ENCODE measurements at regions not wholly inside any gene's neighbourhood (a gene's known extent, or its start where the extent isn't known, plus 50 kb on each side); places are given as distances from the start of the nearest gene placed in this dataset.

- POLR2A ChIA-PET = no interaction called here
- no peak overlapping the region for H3K4me3 Mint-ChIP-seq
- DNase-seq (no peak), ATAC-seq (ENCODE audit: low read depth) (no peak)
- H3K4me1 Mint-ChIP-seq = no peaks in the 10 kb centered on the region
- H2AFZ ChIP-seq (ENCODE audit: insufficient read depth, low read depth, low read length, poor library complexity, severe bottlenecking) = no peak overlapping the region
- WGBS (ENCODE audit: insufficient coverage) = 85% methylated on average over 5 of the region's 7 CpGs
- no peak overlapping the region for H3K9ac ChIP-seq (ENCODE audit: low read length)
- H3K4me2 ChIP-seq (replicated peaks; ENCODE audit: low read depth, low read length, poor library complexity, severe bottlenecking) = no peak overlapping the region
- no peaks in the 10 kb centered on the region for H3K4me1 ChIP-seq (ENCODE audit: control insufficient read depth in 2 of 2, insufficient read depth in 2 of 2, low read length in 2 of 2)
- peaks cover 2% of the 10 kb centered on the region for H3K9me3 Mint-ChIP-seq (ENCODE audit: insufficient read depth)
- TF ChIP-seq CTCF (IDR thresholded peaks at IDR 0.05) (no peak), EZH2 (IDR thresholded peaks at IDR 0.05; ENCODE audit: borderline replicate concordance, insufficient read depth, low read depth, low read length, poor library complexity, severe bottlenecking) (no peak)
- H4K20me1 ChIP-seq (ENCODE audit: control insufficient read depth, insufficient read depth, low read length, poor library complexity, severe bottlenecking) = no peaks in the 10 kb centered on the region
- intact Hi-C loops (cut with micrococcal nuclease) = no loop called here
- H3K27me3 Mint-ChIP-seq = peaks cover 12% of the 10 kb centered on the region
- no peaks in the 10 kb centered on the region for H3K27me3 ChIP-seq (replicated peaks in 1 of 4; ENCODE audit: control extremely low read depth in 1 of 4, control insufficient read depth in 3 of 4, insufficient read depth in 4 of 4, low read length in 3 of 4)
- H3K27ac Mint-ChIP-seq = no peak overlapping the region
- peaks cover 0 to 49% (median 0%) of the 10 kb centered on the region in 3 donors for H3K9me3 ChIP-seq (ENCODE audit: control extremely low read depth in 1 of 3, control insufficient read depth in 2 of 3, insufficient read depth in 1 of 3, low read length in 2 of 3)
- no peak overlapping the region for H3K4me3 ChIP-seq (ENCODE audit: control extremely low read depth in 1 of 5, extremely low read depth in 1 of 5, insufficient read depth in 1 of 5, low read depth in 2 of 5, low read length in 4 of 5)
- no peaks in the 10 kb centered on the region for H3K36me3 ChIP-seq (replicated peaks in 1 of 2; ENCODE audit: control extremely low read depth in 1 of 2, control insufficient read depth in 1 of 2, extremely low read depth in 1 of 2, insufficient read depth in 2 of 2, low read length in 1 of 2)
- CTCF ChIA-PET = no interaction called here
- H3K27ac ChIP-seq (ENCODE audit: low read length in 2 of 2) = no peak overlapping the region
- no peaks in the 10 kb centered on the region for H3K79me2 ChIP-seq (ENCODE audit: control insufficient read depth, insufficient read depth, low read length)
These were observed 433.4 kb downstream of the BRD1 start for GRCh38 chr22:49394116-49394785.

- Mint-ChIP-seq H3K4me3 (no peak overlapping the region), H3K9me3 (ENCODE audit: insufficient read depth) (peaks cover 2% of the 10 kb centered on the region), H3K27ac (no peak overlapping the region), H3K27me3 (peaks cover 12% of the 10 kb centered on the region), H3K4me1 (no peaks in the 10 kb centered on the region)
- ChIA-PET POLR2A (no interaction called here), CTCF (no interaction called here)
- DNase-seq (no peak), ATAC-seq (ENCODE audit: low read depth) (no peak)
- Histone ChIP-seq H3K9me3 (ENCODE audit: control extremely low read depth in 1 of 3, control insufficient read depth in 2 of 3, insufficient read depth in 1 of 3, low read length in 2 of 3) (peaks cover 0 to 52% (median 0%) of the 10 kb centered on the region in 3 donors), H4K20me1 (ENCODE audit: control insufficient read depth, insufficient read depth, low read length, poor library complexity, severe bottlenecking) (no peaks in the 10 kb centered on the region), H3K27me3 (replicated peaks in 1 of 4; ENCODE audit: control extremely low read depth in 1 of 4, control insufficient read depth in 3 of 4, insufficient read depth in 4 of 4, low read length in 3 of 4) (no peaks in the 10 kb centered on the region), H3K4me3 (ENCODE audit: control extremely low read depth in 1 of 5, extremely low read depth in 1 of 5, insufficient read depth in 1 of 5, low read depth in 2 of 5, low read length in 4 of 5) (no peak overlapping the region), H3K4me1 (ENCODE audit: control insufficient read depth in 2 of 2, insufficient read depth in 2 of 2, low read length in 2 of 2) (no peaks in the 10 kb centered on the region), H3K27ac (ENCODE audit: low read length in 2 of 2) (no peak overlapping the region), H3K36me3 (replicated peaks in 1 of 2; ENCODE audit: control extremely low read depth in 1 of 2, control insufficient read depth in 1 of 2, extremely low read depth in 1 of 2, insufficient read depth in 2 of 2, low read length in 1 of 2) (no peaks in the 10 kb centered on the region), H3K4me2 (replicated peaks; ENCODE audit: low read depth, low read length, poor library complexity, severe bottlenecking) (no peak overlapping the region), H3K79me2 (ENCODE audit: control insufficient read depth, insufficient read depth, low read length) (no peaks in the 10 kb centered on the region), H2AFZ (ENCODE audit: insufficient read depth, low read depth, low read length, poor library complexity, severe bottlenecking) (no peak overlapping the region), H3K9ac (ENCODE audit: low read length) (no peak overlapping the region)
- intact Hi-C loops (cut with micrococcal nuclease) = no loop called here
- TF ChIP-seq EZH2 (IDR thresholded peaks at IDR 0.05; ENCODE audit: borderline replicate concordance, insufficient read depth, low read depth, low read length, poor library complexity, severe bottlenecking) (no peak), CTCF (IDR thresholded peaks at IDR 0.05) (no peak)
- 100% methylated on average over 6 of the region's 7 CpGs for WGBS (ENCODE audit: insufficient coverage)
These were observed 434.1 kb downstream of the BRD1 start for GRCh38 chr22:49393526-49393925.
